ENCODE measurements at regions not wholly inside any gene's neighbourhood (a gene's known extent, or its start where the extent isn't known, plus 50 kb on each side); places are given as distances from the start of the nearest gene placed in this dataset.

- TF ChIP-seq EZH2 (IDR thresholded peaks at IDR 0.05; ENCODE audit: low read length) (no peak), CTCF (optimal IDR thresholded peaks at IDR 0.05 in 1 of 3, IDR thresholded peaks at IDR 0.05 in 1 of 3, conservative IDR thresholded peaks at IDR 0.05 in 1 of 3; ENCODE audit: extremely low read depth in 1 of 3, insufficient read depth in 2 of 3, low read length in 3 of 3) (no peak)
Measured at GRCh38 chrX:5031792-5032191, 1196.9 kb downstream of the NLGN4X start.
